HG03196 (cell line): ENCODE measurements at regions not wholly inside any gene's neighbourhood (a gene's known extent, or its start where the extent isn't known, plus 50 kb on each side); places are given as distances from the start of the nearest gene placed in this dataset.
"Not testable (repeated sequence)": the region's sequence is repeated elsewhere in the genome, so short reads cannot be mapped to it uniquely, and the experiment has no call there.

Experiments
- ATAC-seq: cut with Tn5 transposase; IDR thresholded peaks from one replicate; pipeline ENCODE4 v1.9.1; 2021; ENCODE audit not compliant: unreplicated experiment

GRCh38 chr6:144932621-144933020, 647.5 kb downstream of the UTRN start:
- ATAC-seq = no peak

- no peak for ATAC-seq
These were observed 650.0 kb downstream of the UTRN start for GRCh38 chr6:144935181-144935580.

GRCh38 chr6:144935661-144936060, 650.5 kb downstream of the UTRN start:
- no peak for ATAC-seq

- no peak for ATAC-seq
These were observed 651.6 kb downstream of the UTRN start for GRCh38 chr6:144936764-144937163.

GRCh38 chr6:144939921-144940320, 654.8 kb downstream of the UTRN start:
- no peak for ATAC-seq

GRCh38 chr6:144944106-144944505, 659.0 kb downstream of the UTRN start:
- no peak for ATAC-seq

GRCh38 chr6:144947398-144947976, 662.4 kb downstream of the UTRN start:
- ATAC-seq = no peak

GRCh38 chr6:144951730-144952437, 666.7 kb downstream of the UTRN start:
- ATAC-seq = no peak

- no peak for ATAC-seq
These were observed 667.5 kb downstream of the UTRN start for GRCh38 chr6:144952456-144953240.

GRCh38 chr6:144953552-144954240, 668.6 kb downstream of the UTRN start:
- ATAC-seq = no peak

- ATAC-seq = no peak
These were observed 669.1 kb downstream of the UTRN start for GRCh38 chr6:144954241-144954556.

- ATAC-seq = no peak
These were observed 670.3 kb downstream of the UTRN start for GRCh38 chr6:144955392-144955791.

- ATAC-seq = no peak
These were observed 670.7 kb downstream of the UTRN start for GRCh38 chr6:144955859-144956258.

- ATAC-seq = not testable (repeated sequence)
These were observed 671.6 kb downstream of the UTRN start for GRCh38 chr6:144956697-144957096.

GRCh38 chr6:144957236-144957937, 672.3 kb downstream of the UTRN start:
- no peak for ATAC-seq

- ATAC-seq = no peak
These were observed 684.0 kb downstream of the UTRN start for GRCh38 chr6:144969154-144969553.

GRCh38 chr6:144969602-144970272, 684.6 kb downstream of the UTRN start:
- no peak for ATAC-seq

- not testable (repeated sequence) for ATAC-seq
These were observed 692.2 kb downstream of the UTRN start for GRCh38 chr6:144977250-144977864.

- no peak for ATAC-seq
These were observed 693.1 kb downstream of the UTRN start for GRCh38 chr6:144978208-144978607.

- no peak for ATAC-seq
These were observed 701.1 kb downstream of the UTRN start for GRCh38 chr6:144986271-144986670.
